Activated B cell treated with CpG ODN at 0.5 μM for 24 hours (primary cell): ENCODE measurements at regions not wholly inside any gene's neighbourhood (a gene's known extent, or its start where the extent isn't known, plus 50 kb on each side); places are given as distances from the start of the nearest gene placed in this dataset.

Experiments used
- ATAC-seq: fragments of 200-7000 bp; cut with Tn5 transposase; one replicate; pipeline ENCODE4 v1.10.0; 2021; ENCODE audit warnings: low read depth, mild to moderate bottlenecking, moderate library complexity
- CTCF ChIA-PET: fragments of 350-600 bp; sonication (Branson Sonifier 250); formaldehyde crosslinking; loops from one replicate; lab custom pipeline; 2021; ENCODE audit warnings: antibody characterized with exemption; lab: Charles Lee
- POLR2A ChIA-PET: fragments of 350-600 bp; sonication (Branson Sonifier 250); formaldehyde crosslinking; loops from one replicate; lab custom pipeline; 2021; ENCODE audit warnings: antibody characterized with exemption; lab: Charles Lee
- DNase-seq: peaks from one replicate; pipeline ENCODE4 v3.0.0; 2022
- H3K27ac Mint-ChIP-seq: one replicate; pipeline ENCODE4 v1.8.0; 2020; ENCODE audit warnings: mixed read lengths
- H3K27me3 Mint-ChIP-seq: one replicate; pipeline ENCODE4 v1.8.0; 2021; ENCODE audit warnings: mixed read lengths
- H3K36me3 Mint-ChIP-seq: one replicate; pipeline ENCODE4 v1.8.0; 2021; ENCODE audit warnings: low read depth, mixed read lengths
- H3K4me1 Mint-ChIP-seq: one replicate; pipeline ENCODE4 v1.8.0; 2021; ENCODE audit warnings: mixed read lengths
- H3K4me3 Mint-ChIP-seq: one replicate; pipeline ENCODE4 v1.8.0; 2020; ENCODE audit warnings: mild to moderate bottlenecking, mixed read lengths
- H3K9me3 Mint-ChIP-seq: one replicate; pipeline ENCODE4 v1.8.0; 2020; ENCODE audit warnings: mixed read lengths
- CTCF ChIP-seq: fragments of 200-600 bp; IDR thresholded peaks from one replicate; pipeline ENCODE4 v1.8.0; 2022; ENCODE audit warnings: antibody characterized with exemption, mild to moderate bottlenecking
- intact Hi-C: fragments of 100-400 bp; cut with micrococcal nuclease; formaldehyde crosslinking; loops from one replicate; pipeline ENCODE4 v1.15.1; 2024

- ATAC-seq, result no peak
- Mint-ChIP-seq H3K27me3 (no peaks in the 10 kb centered on the region), H3K4me3 (no peak overlapping the region), H3K27ac (no peak overlapping the region), H3K9me3 (no peaks in the 10 kb centered on the region), H3K4me1 (no peaks in the 10 kb centered on the region), H3K36me3 (no peaks in the 10 kb centered on the region)
- ChIA-PET POLR2A (no interaction called here), CTCF (no interaction called here)
- intact Hi-C loops, result no loop called here
- no peak for DNase-seq
- no peak for TF ChIP-seq CTCF
These were observed 208.5 kb upstream of the TOX3 start for GRCh38 chr16:52755396-52755795.

- Mint-ChIP-seq H3K27me3 (no peaks in the 10 kb centered on the region), H3K36me3 (no peaks in the 10 kb centered on the region), H3K9me3 (no peaks in the 10 kb centered on the region), H3K27ac (no peak overlapping the region), H3K4me3 (no peak overlapping the region), H3K4me1 (no peaks in the 10 kb centered on the region)
- ChIA-PET CTCF (no interaction called here), POLR2A (no interaction called here)
- intact Hi-C loops, result no loop called here
- no peak for TF ChIP-seq CTCF
- no peak for ATAC-seq
- DNase-seq, result no peak
These were observed 204.1 kb upstream of the TOX3 start for GRCh38 chr16:52751035-52751434.

- POLR2A ChIA-PET, result no interaction called here
- no peak overlapping the region for H3K27ac Mint-ChIP-seq
- H3K4me1 Mint-ChIP-seq, result no peaks in the 10 kb centered on the region
- ATAC-seq (no peak), DNase-seq (no peak)
- no peaks in the 10 kb centered on the region for H3K9me3 Mint-ChIP-seq
- TF ChIP-seq CTCF, result no peak
- H3K36me3 Mint-ChIP-seq, result no peaks in the 10 kb centered on the region
- intact Hi-C loops, result no loop called here
- CTCF ChIA-PET, result no interaction called here
- H3K27me3 Mint-ChIP-seq, result no peaks in the 10 kb centered on the region
- no peak overlapping the region for H3K4me3 Mint-ChIP-seq
These were observed 201.8 kb upstream of the TOX3 start for GRCh38 chr16:52748741-52749140.

- ChIA-PET POLR2A (no interaction called here), CTCF (no interaction called here)
- intact Hi-C loops, result no loop called here
- DNase-seq (no peak), ATAC-seq (no peak)
- Mint-ChIP-seq H3K36me3 (no peaks in the 10 kb centered on the region), H3K27ac (no peak overlapping the region), H3K9me3 (no peaks in the 10 kb centered on the region), H3K27me3 (no peaks in the 10 kb centered on the region), H3K4me1 (no peaks in the 10 kb centered on the region), H3K4me3 (no peak overlapping the region)
- TF ChIP-seq CTCF, result no peak
These were observed 200.2 kb upstream of the TOX3 start for GRCh38 chr16:52747088-52747595.

GRCh38 chr16:52743707-52744106, 196.8 kb upstream of the TOX3 start:
- ATAC-seq (no peak), DNase-seq (no peak)
- no peaks in the 10 kb centered on the region for H3K4me1 Mint-ChIP-seq
- no peak for TF ChIP-seq CTCF
- H3K27me3 Mint-ChIP-seq, result no peaks in the 10 kb centered on the region
- no peaks in the 10 kb centered on the region for H3K36me3 Mint-ChIP-seq
- no peak overlapping the region for H3K27ac Mint-ChIP-seq
- H3K9me3 Mint-ChIP-seq, result peaks cover 10% of the 10 kb centered on the region
- H3K4me3 Mint-ChIP-seq, result no peak overlapping the region
- intact Hi-C loops, result no loop called here
- ChIA-PET POLR2A (no interaction called here), CTCF (no interaction called here)
